ENCODE measurements at regions not wholly inside any gene's neighbourhood (a gene's known extent, or its start where the extent isn't known, plus 50 kb on each side); places are given as distances from the start of the nearest gene placed in this dataset.

- DNase-seq = no peak
These were observed 322.6 kb upstream of the WWC1 start for GRCh38 chr5:167968837-167969236.

GRCh38 chr5:167969998-167970397, 321.4 kb upstream of the WWC1 start:
- DNase-seq = no peak

GRCh38 chr5:167971706-167972105, 319.7 kb upstream of the WWC1 start:
- no peak for DNase-seq

GRCh38 chr5:167973126-167973525, 318.3 kb upstream of the WWC1 start:
- no peak for DNase-seq

GRCh38 chr5:167984951-167985350, 306.5 kb upstream of the WWC1 start:
- DNase-seq = no peak

- DNase-seq = no peak
These were observed 306.1 kb upstream of the WWC1 start for GRCh38 chr5:167985373-167985772.

- no peak for DNase-seq
These were observed 303.8 kb upstream of the WWC1 start for GRCh38 chr5:167987490-167988280.

GRCh38 chr5:167992868-167993267, 298.6 kb upstream of the WWC1 start:
- DNase-seq = no peak

GRCh38 chr5:167993771-167994170, 297.7 kb upstream of the WWC1 start:
- DNase-seq = no peak

GRCh38 chr5:167995844-167996425, 295.5 kb upstream of the WWC1 start:
- no peak for DNase-seq

GRCh38 chr5:167998148-167998767, 293.2 kb upstream of the WWC1 start:
- DNase-seq = no peak

GRCh38 chr5:167999182-167999581, 292.3 kb upstream of the WWC1 start:
- no peak for DNase-seq

GRCh38 chr5:168001318-168001717, 290.1 kb upstream of the WWC1 start:
- no peak for DNase-seq

- no peak for DNase-seq
These were observed 289.3 kb upstream of the WWC1 start for GRCh38 chr5:168002116-168002515.

GRCh38 chr5:168005093-168005492, 286.4 kb upstream of the WWC1 start:
- no peak for DNase-seq

GRCh38 chr5:168005936-168006335, 285.5 kb upstream of the WWC1 start:
- DNase-seq = no peak

- no peak for DNase-seq
These were observed 284.9 kb upstream of the WWC1 start for GRCh38 chr5:168006456-168007130.

GRCh38 chr5:168007286-168007685, 284.2 kb upstream of the WWC1 start:
- DNase-seq = no peak

GRCh38 chr5:168008555-168008954, 282.9 kb upstream of the WWC1 start:
- no peak for DNase-seq

GRCh38 chr5:168011096-168011495, 280.3 kb upstream of the WWC1 start:
- DNase-seq = no peak

- DNase-seq = no peak
These were observed 279.4 kb upstream of the WWC1 start for GRCh38 chr5:168012006-168012405.

GRCh38 chr5:168013546-168013945, 277.9 kb upstream of the WWC1 start:
- no peak for DNase-seq

GRCh38 chr5:168014433-168015123, 276.9 kb upstream of the WWC1 start:
- no peak for DNase-seq

Data from NCI-H1436 (cell line).